ENCODE measurements at regions not wholly inside any gene's neighbourhood (a gene's known extent, or its start where the extent isn't known, plus 50 kb on each side); places are given as distances from the start of the nearest gene placed in this dataset.

DNA sequence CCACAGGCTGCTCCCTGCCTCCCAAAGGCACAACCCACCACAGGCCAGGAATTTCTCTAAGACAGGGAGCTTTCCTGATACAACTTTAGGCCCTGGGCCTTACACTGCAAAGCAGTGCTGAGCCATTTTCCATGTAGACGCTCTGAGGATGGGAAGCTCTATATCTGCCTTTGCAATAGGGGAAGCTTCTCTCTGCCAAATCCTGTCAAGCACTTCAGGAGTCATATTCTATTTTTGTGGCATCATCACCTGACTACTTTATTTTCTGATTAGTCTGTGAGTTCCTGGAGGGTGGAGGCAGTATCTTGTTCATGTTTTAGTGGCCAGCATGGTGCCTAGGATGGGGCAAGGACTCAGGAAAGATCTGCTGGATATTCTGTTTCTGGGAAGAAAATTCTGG is 382.0 kb downstream of the ZNF536 start:
- TF ChIP-seq POLR2AphosphoS5 (IDR thresholded peaks at IDR 0.05; ENCODE audit: low read depth, low read length): no peak
- TF ChIP-seq, protein P1, sequence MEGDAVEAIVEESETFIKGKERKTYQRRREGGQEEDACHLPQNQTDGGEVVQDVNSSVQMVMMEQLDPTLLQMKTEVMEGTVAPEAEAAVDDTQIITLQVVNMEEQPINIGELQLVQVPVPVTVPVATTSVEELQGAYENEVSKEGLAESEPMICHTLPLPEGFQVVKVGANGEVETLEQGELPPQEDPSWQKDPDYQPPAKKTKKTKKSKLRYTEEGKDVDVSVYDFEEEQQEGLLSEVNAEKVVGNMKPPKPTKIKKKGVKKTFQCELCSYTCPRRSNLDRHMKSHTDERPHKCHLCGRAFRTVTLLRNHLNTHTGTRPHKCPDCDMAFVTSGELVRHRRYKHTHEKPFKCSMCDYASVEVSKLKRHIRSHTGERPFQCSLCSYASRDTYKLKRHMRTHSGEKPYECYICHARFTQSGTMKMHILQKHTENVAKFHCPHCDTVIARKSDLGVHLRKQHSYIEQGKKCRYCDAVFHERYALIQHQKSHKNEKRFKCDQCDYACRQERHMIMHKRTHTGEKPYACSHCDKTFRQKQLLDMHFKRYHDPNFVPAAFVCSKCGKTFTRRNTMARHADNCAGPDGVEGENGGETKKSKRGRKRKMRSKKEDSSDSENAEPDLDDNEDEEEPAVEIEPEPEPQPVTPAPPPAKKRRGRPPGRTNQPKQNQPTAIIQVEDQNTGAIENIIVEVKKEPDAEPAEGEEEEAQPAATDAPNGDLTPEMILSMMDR (IDR thresholded peaks at IDR 0.05): no peak
- TF ChIP-seq, protein P2, sequence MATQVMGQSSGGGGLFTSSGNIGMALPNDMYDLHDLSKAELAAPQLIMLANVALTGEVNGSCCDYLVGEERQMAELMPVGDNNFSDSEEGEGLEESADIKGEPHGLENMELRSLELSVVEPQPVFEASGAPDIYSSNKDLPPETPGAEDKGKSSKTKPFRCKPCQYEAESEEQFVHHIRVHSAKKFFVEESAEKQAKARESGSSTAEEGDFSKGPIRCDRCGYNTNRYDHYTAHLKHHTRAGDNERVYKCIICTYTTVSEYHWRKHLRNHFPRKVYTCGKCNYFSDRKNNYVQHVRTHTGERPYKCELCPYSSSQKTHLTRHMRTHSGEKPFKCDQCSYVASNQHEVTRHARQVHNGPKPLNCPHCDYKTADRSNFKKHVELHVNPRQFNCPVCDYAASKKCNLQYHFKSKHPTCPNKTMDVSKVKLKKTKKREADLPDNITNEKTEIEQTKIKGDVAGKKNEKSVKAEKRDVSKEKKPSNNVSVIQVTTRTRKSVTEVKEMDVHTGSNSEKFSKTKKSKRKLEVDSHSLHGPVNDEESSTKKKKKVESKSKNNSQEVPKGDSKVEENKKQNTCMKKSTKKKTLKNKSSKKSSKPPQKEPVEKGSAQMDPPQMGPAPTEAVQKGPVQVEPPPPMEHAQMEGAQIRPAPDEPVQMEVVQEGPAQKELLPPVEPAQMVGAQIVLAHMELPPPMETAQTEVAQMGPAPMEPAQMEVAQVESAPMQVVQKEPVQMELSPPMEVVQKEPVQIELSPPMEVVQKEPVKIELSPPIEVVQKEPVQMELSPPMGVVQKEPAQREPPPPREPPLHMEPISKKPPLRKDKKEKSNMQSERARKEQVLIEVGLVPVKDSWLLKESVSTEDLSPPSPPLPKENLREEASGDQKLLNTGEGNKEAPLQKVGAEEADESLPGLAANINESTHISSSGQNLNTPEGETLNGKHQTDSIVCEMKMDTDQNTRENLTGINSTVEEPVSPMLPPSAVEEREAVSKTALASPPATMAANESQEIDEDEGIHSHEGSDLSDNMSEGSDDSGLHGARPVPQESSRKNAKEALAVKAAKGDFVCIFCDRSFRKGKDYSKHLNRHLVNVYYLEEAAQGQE (IDR thresholded peaks at IDR 0.05; ENCODE audit: insufficient read depth in 1 of 2, low read depth in 2 of 2, low read length in 1 of 2): no peak

Measured in Panc1 (cell line).